ENCODE measurements at regions not wholly inside any gene's neighbourhood (a gene's known extent, or its start where the extent isn't known, plus 50 kb on each side); places are given as distances from the start of the nearest gene placed in this dataset.

DNA sequence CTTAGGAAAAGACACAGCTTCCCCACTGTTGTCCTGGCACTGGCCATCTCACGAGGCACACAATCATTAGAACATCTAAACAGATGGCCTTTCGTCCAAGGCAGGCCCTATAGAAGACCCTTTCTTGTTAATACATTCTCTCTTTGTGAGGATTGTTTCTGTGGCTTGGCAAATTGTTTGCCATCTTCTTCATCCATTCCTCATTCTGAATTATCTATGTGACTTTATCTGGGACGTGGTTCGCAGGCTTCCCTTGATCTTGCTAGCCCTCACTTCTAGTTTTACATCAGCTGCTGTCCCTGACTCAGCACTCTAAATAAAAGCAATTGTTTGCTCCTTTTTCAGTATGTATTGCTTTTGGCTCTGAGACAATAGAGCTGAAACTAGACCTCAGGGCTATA is 101.1 kb upstream of the ZC3H11B start:
- TF ChIP-seq MAFK (IDR thresholded peaks at IDR 0.05; ENCODE audit: low read depth, low read length) (no peak), RAD21 (IDR thresholded peaks at IDR 0.05; ENCODE audit: low read length) (no peak), RFX5 (IDR thresholded peaks at IDR 0.05; ENCODE audit: low read depth, low read length) (no peak), POLR2A (IDR thresholded peaks at IDR 0.05; ENCODE audit: low read depth, low read length) (no peak), NFE2L2 (IDR thresholded peaks at IDR 0.05; ENCODE audit: low read depth, low read length) (no peak), CEBPB (IDR thresholded peaks at IDR 0.05; ENCODE audit: low read depth, low read length) (no peak), MXI1 (IDR thresholded peaks at IDR 0.05; ENCODE audit: borderline replicate concordance, low read depth, low read length) (no peak), MAZ (IDR thresholded peaks at IDR 0.05; ENCODE audit: borderline replicate concordance, low read depth, low read length) (no peak), RCOR1 (IDR thresholded peaks at IDR 0.05; ENCODE audit: insufficient replicate concordance, low read length) (no peak)
- TF ChIP-seq, protein P1, sequence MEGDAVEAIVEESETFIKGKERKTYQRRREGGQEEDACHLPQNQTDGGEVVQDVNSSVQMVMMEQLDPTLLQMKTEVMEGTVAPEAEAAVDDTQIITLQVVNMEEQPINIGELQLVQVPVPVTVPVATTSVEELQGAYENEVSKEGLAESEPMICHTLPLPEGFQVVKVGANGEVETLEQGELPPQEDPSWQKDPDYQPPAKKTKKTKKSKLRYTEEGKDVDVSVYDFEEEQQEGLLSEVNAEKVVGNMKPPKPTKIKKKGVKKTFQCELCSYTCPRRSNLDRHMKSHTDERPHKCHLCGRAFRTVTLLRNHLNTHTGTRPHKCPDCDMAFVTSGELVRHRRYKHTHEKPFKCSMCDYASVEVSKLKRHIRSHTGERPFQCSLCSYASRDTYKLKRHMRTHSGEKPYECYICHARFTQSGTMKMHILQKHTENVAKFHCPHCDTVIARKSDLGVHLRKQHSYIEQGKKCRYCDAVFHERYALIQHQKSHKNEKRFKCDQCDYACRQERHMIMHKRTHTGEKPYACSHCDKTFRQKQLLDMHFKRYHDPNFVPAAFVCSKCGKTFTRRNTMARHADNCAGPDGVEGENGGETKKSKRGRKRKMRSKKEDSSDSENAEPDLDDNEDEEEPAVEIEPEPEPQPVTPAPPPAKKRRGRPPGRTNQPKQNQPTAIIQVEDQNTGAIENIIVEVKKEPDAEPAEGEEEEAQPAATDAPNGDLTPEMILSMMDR (conservative IDR thresholded peaks at IDR 0.05; ENCODE audit: low read depth, low read length): no peak
- TF ChIP-seq, protein P2, sequence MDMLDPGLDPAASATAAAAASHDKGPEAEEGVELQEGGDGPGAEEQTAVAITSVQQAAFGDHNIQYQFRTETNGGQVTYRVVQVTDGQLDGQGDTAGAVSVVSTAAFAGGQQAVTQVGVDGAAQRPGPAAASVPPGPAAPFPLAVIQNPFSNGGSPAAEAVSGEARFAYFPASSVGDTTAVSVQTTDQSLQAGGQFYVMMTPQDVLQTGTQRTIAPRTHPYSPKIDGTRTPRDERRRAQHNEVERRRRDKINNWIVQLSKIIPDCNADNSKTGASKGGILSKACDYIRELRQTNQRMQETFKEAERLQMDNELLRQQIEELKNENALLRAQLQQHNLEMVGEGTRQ (IDR thresholded peaks at IDR 0.05; ENCODE audit: low read depth, low read length): no peak
